ENCODE measurements at regions not wholly inside any gene's neighbourhood (a gene's known extent, or its start where the extent isn't known, plus 50 kb on each side); places are given as distances from the start of the nearest gene placed in this dataset.

GRCh38 chr3:42019953-42020260 is 58.0 kb upstream of the ULK4 start:
- TF ChIP-seq CTCF (conservative IDR thresholded peaks at IDR 0.05) = no peak
- H3K9me3 ChIP-seq (ENCODE audit: control insufficient read depth, low read depth, low read length) = no peaks in the 10 kb centered on the region
- H4K91ac ChIP-seq (ENCODE audit: insufficient read length, low read depth, low read length) = no peak overlapping the region
- H4K5ac ChIP-seq (ENCODE audit: insufficient read length, low read depth, low read length) = no peak overlapping the region
- no peak overlapping the region for H3K4ac ChIP-seq (ENCODE audit: low read depth, low read length)
- H3K14ac ChIP-seq (ENCODE audit: insufficient read depth, low read length) = no peak overlapping the region
- no peak for DNase-seq
- H2BK120ac ChIP-seq (ENCODE audit: low read depth, low read length, poor library complexity, severe bottlenecking) = no peak overlapping the region
- Mint-ChIP-seq H3K36me3 (ENCODE audit: insufficient read depth in 1 of 3, low read depth in 3 of 3) (no peaks in the 10 kb centered on the region), H3K27ac (no peak overlapping the region; a peak in 1 of 7 replicates), H3K9me3 (no peaks in the 10 kb centered on the region; a peak in 1 of 5 replicates), H3K4me3 (no peak overlapping the region), H3K4me1 (peaks cover 42 to 50% of the 10 kb centered on the region in 2 experiments), H3K27me3 (ENCODE audit: low read depth) (no peaks in the 10 kb centered on the region)
- no peak overlapping the region for H3K56ac ChIP-seq (ENCODE audit: insufficient read length, low read depth, low read length)
- no peak overlapping the region for H3K27ac ChIP-seq (ENCODE audit: insufficient read length, low read depth, low read length)
- H2AK5ac ChIP-seq (ENCODE audit: insufficient read length, low read length) = no peak overlapping the region
- no peaks in the 10 kb centered on the region for H4K20me1 ChIP-seq (ENCODE audit: control insufficient read depth, insufficient read depth, insufficient read length)
- H2BK12ac ChIP-seq (ENCODE audit: insufficient read length, low read depth, low read length) = no peak overlapping the region
- H3K9ac ChIP-seq (ENCODE audit: extremely low read depth, insufficient read length, low read length) = no peak overlapping the region
- H3K79me2 ChIP-seq (ENCODE audit: insufficient read depth, low read length) = peaks cover 3% of the 10 kb centered on the region; the same call in 1 of the 2 replicates
- no peak overlapping the region for H2BK20ac ChIP-seq (ENCODE audit: low read depth, low read length, poor library complexity, severe bottlenecking)
- no peaks in the 10 kb centered on the region for H3K27me3 ChIP-seq (ENCODE audit: insufficient read depth, low read length)
- no peak overlapping the region for H3T11ph ChIP-seq (ENCODE audit: low read length)
- peaks cover 9% of the 10 kb centered on the region; the same call in 1 of the 2 replicates for H3K4me1 ChIP-seq (ENCODE audit: insufficient read depth, low read length)
- H3K23me2 ChIP-seq (ENCODE audit: insufficient read length, low read depth, low read length, poor library complexity, severe bottlenecking) = peaks cover 1% of the 10 kb centered on the region
- no peak overlapping the region for H2AFZ ChIP-seq (ENCODE audit: low read length)
- no CpG with 5 or more reads among the region's 5 CpGs for WGBS (ENCODE audit: extremely low coverage, insufficient read length, low lambda C conversion rate)
- H3K4me2 ChIP-seq (ENCODE audit: insufficient read depth, insufficient read length, low read length) = no peak overlapping the region
- no peak overlapping the region for H4K8ac ChIP-seq (replicated peaks; ENCODE audit: insufficient read length, low read depth, low read length)
- no peak overlapping the region for H2BK5ac ChIP-seq (ENCODE audit: insufficient read length, low read length)
- H3K23ac ChIP-seq (ENCODE audit: insufficient read length, low read depth, low read length) = no peak overlapping the region
- no peak overlapping the region for H2BK15ac ChIP-seq (ENCODE audit: low read depth, low read length)
- peaks cover 9% of the 10 kb centered on the region for H3K79me1 ChIP-seq (ENCODE audit: insufficient read depth, low read depth, low read length, poor library complexity, severe bottlenecking)
- H3K18ac ChIP-seq (ENCODE audit: insufficient read length, low read depth, low read length) = no peak overlapping the region
